LoVo (cell line): ENCODE measurements at regions not wholly inside any gene's neighbourhood (a gene's known extent, or its start where the extent isn't known, plus 50 kb on each side); places are given as distances from the start of the nearest gene placed in this dataset.
"Not testable (repeated sequence)": the region's sequence is repeated elsewhere in the genome, so short reads cannot be mapped to it uniquely, and the experiment has no call there.

Source experiments
- DNase-seq: peaks from one replicate; pipeline ENCODE4 v3.0.0-alpha.2; 2016; ENCODE audit warnings: low spot score

GRCh38 chr2:53536583-53537361 is 230.8 kb upstream of the CHAC2 start:
- DNase-seq = no peak

GRCh38 chr2:53535234-53535840 is 232.3 kb upstream of the CHAC2 start:
- DNase-seq = no peak

- DNase-seq = no peak
Observed at GRCh38 chr2:53530126-53530525, 237.5 kb upstream of the CHAC2 start.

- DNase-seq = no peak
Observed at GRCh38 chr2:53527056-53527455, 240.5 kb upstream of the CHAC2 start.

- no peak for DNase-seq
Observed at GRCh38 chr2:53519918-53520841, 247.4 kb upstream of the CHAC2 start.

GRCh38 chr2:53517406-53517805 is 250.2 kb upstream of the CHAC2 start:
- no peak for DNase-seq

DNA sequence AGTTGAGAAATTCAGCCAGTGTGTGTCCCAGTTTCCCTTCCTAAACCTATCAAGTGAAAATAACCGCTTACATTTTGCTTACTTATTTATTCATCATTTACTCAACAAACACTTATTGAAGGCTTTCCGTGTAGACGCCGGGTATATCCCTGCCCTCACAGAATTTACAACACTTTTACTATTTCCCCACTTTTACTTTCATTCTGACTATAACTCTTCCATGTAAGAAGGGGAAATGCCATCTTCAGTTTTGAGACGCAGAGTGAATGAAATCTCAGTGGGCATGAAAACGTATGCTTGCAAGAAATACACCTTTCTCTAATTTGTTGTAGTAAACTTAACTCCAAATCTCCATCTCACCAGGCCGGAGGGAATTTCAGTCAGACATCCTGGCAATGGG is 251.0 kb upstream of the CHAC2 start:
- DNase-seq = no peak

- no peak for DNase-seq
Observed at GRCh38 chr2:53515435-53516332, 251.9 kb upstream of the CHAC2 start.

- no peak for DNase-seq
Observed at GRCh38 chr2:53513167-53513666, 254.4 kb upstream of the CHAC2 start.

DNA sequence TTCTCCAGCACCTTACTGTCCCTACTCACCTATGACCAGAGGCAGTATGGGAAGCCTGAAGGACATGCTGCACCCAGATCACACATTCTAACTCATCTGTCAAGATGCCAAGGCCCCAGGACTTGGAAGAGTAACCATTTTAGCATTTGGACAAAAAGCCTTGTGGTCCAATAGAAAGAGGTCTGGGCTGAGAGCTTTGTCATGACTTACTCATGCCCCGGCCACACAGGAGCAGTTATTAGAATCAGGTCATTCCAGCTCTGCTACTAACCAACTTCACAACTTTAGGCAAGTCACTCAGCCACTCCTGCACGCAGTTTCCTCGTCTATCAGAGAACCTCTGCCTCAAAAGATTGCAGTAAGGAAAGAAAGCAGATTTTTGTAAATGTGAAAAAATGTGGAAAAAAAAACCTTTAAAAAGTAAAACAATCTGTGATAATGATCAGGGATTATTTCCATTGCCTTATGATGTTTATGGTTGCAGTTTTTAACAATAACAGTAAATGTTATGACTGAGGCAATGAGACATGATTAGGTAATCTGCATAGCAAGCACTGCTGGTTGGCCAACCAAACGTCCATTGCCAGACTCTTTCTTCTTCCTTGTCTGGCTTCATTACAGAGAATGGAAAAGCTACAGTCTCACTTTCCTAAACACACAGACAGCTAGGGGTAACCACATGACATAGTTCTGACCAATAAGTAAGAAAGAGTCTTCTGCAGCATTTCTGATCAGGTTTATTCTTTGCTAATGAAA is 255.4 kb upstream of the CHAC2 start:
- no peak for DNase-seq

DNA sequence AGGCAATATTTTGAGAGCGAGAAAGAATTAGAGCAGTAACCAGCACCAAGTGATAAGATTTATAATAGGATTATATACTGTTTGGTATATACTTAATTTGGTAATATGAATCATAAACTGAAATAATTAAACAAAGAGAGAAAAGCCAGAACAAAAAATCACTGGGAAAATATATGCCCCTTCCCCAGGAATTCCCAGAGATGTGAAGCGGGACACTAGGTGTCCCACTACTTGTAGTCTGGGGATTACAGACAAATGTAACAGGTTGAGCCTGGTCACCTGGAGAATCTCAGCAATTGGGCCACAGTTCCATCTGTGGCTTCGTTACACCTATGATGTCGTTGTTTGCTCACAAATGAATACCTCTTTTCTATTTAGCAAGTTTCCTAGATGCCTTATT is 256.1 kb upstream of the CHAC2 start:
- no peak for DNase-seq

DNA sequence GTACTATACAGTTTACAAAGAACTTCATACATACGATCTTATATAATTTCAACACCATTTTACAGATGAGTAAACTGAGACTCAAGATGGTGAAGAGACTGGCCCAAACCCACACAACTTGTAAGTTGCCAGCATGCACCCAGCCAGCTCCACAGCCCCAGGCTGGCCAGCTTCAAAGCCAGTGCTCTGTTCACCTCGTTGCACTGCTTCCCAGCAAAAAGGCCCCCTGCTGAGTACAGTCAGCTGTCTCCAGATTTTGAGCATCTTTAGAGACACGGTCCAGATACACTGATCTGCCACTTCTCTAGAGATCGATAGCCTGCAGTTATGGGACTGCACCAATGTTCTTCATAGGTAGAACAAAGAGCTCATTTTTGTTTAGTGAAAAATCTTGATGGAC is 257.2 kb upstream of the CHAC2 start:
- DNase-seq = no peak

DNA sequence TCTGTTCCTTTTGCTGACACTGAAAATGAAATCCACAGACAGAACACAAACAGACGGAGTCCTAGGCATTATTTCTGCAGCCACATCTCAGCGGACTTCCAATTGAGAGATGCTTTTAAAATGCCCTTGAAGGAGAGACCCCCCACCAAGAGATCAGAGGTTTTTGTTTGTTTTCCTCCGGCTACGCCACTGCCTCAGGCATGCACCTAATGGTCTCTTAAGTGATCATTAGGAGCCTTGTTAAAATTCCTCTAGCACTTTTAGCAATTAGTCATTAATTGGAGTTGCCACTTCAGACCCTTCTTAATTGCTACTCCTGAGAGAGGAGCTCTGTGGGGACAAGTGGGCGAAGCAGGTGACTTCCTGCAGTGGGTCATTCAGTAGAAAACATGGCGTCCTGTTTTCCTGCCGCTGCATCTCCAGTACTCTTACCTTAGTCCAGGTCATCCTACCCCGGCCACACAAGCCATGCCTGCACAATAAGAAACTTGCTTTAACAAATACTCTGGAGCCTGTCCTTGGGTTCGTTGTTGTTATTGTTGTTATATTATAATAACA is 257.7 kb upstream of the CHAC2 start:
- no peak for DNase-seq

GRCh38 chr2:53508667-53509066 is 258.9 kb upstream of the CHAC2 start:
- no peak for DNase-seq

DNA sequence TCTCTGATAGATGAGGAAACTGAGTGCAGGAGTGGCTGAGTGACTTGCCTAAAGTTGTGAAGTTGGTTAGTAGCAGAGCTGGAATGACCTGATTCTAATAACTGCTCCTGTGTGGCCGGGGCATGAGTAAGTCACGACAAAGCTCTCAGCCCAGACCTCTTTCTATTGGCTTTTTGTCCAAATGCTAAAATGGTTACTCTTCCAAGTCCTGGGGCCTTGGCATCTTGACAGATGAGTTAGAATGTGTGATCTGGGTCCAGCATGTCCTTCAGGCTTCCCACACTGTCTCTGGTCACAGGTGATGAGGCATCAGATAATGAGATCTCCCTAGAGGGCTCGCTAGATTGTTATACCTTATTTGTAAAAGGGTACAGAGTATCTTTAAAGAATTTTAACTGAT is 260.5 kb upstream of the CHAC2 start:
- DNase-seq = not testable (repeated sequence)

GRCh38 chr2:53505826-53506225 is 261.8 kb upstream of the CHAC2 start:
- no peak for DNase-seq

- no peak for DNase-seq
Observed at GRCh38 chr2:53504507-53504906, 263.1 kb upstream of the CHAC2 start.

- DNase-seq = no peak
Observed at GRCh38 chr2:53500181-53500580, 267.4 kb upstream of the CHAC2 start.

DNA sequence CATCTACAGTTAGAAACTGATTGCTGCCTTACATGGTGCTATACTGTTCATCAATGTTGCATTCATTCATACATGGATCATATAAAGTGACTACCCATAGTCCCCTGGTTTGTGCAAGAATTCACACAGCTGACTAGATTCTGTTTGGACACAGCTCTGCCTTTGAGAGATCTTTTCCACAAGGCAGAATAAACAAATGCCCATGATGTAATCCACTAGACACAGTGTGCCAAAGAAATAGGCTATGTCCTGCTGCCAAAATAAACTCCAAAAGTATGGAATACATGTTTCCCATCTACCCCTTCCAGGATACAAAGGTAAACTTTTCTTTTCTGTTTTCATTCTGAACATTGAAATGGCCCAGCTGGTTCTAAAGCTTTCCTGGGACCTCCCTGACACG is 269.4 kb upstream of the CHAC2 start:
- DNase-seq = no peak

DNA sequence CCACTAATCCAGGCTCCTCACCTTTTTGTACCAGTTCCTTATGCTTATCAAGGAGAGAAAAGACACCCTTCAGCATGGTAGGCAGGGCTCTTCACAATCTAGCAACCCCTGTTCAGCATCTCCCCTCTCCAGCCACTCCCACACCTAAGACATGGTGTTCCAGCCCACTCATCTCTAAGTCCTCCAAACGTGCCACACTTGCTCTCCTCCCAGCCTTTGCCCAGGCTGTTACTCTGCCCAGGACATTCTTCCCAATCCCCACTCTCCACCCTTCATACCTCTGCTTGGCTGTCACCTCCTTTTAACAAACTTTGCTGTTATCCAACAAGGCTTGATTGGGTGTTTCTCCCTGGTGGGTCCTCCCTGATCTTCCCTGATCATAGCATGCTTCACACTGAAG is 270.6 kb upstream of the CHAC2 start:
- no peak for DNase-seq

DNA sequence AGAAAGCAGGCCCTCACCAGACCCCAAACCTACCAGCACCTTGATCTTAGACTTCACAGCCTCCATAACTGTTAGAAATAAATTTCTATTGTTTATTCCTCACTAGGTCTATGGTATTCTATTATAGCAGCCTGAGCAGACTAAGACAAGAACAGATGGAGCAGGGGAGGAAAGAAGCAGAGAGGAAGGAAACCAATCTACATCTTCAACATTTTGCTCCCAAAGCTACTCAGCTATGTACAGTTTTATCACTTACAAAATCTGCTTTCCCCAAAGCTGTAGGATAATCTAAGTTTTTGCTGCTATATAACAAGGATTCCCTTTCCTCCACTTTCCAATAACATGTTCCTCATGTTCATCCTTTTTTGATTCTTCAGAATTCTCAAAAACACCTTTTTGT is 274.4 kb upstream of the CHAC2 start:
- no peak for DNase-seq
